Stimulated activated CD4-positive, alpha-beta T cell treated with anti-CD3 and anti-CD28 coated beads, Interleukin-2, amount 100 ng/mL, for 48 hours (primary cell): ENCODE measurements at regions not wholly inside any gene's neighbourhood (a gene's known extent, or its start where the extent isn't known, plus 50 kb on each side); places are given as distances from the start of the nearest gene placed in this dataset.

Source experiments
- DNase-seq, 2 donors: peaks; one replicate each; pipeline ENCODE4 v3.0.0-alpha.2; 2020

GRCh38 chr20:22430154-22430745 is 154.1 kb downstream of the FOXA2 start:
- no peak for DNase-seq

- no peak for DNase-seq
Measured at GRCh38 chr20:22429175-22430153, 154.9 kb downstream of the FOXA2 start.

GRCh38 chr20:22428051-22428450 is 156.3 kb downstream of the FOXA2 start:
- DNase-seq: no peak

- no peak for DNase-seq
Measured at GRCh38 chr20:22426772-22427171, 157.6 kb downstream of the FOXA2 start.

DNA sequence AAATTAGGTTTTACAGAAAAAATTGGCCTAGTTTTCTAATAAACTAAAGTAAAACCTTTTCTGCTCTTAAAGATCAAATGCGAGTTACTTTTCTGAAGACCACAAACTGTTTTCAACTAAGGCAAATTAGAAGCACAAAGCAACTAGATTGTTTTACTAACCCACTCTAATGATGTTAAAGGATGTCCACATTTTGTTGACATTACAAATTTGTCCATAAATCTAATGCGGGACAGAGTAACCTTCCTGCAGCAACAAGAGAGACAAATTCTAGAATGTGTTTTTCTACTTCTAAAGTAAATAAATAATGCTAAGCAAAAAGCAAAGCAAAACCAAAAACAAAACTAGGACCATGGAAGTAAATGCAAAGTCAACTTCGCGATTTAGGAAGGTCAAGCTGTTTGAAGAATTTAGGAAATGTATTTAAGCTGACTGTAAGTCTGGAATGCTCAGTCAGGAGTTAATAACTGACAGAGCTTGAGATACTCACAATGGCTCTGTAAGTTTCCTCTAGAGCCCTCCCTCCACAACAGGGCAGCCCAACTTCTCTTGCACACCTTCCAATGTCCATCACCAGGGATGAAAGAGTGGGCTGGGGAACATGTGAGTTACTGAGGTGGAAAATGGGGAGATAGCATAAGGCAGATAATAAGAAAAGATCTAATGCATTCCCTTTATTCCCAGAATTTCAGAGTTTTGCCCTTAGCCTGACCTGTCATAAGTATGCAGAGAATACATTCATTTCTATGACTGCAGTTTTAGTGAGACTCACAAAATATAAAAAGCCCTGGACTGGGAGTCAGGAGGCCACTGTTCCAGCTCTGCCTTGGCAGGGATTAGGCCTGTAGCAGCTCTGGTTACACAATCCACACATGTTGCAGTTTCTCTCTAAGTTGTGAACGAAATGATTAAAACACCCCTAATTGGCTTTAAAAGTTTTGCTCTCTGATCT is 158.8 kb downstream of the FOXA2 start:
- no peak for DNase-seq

- DNase-seq: no peak
Measured at GRCh38 chr20:22423190-22423832, 161.1 kb downstream of the FOXA2 start.

DNA sequence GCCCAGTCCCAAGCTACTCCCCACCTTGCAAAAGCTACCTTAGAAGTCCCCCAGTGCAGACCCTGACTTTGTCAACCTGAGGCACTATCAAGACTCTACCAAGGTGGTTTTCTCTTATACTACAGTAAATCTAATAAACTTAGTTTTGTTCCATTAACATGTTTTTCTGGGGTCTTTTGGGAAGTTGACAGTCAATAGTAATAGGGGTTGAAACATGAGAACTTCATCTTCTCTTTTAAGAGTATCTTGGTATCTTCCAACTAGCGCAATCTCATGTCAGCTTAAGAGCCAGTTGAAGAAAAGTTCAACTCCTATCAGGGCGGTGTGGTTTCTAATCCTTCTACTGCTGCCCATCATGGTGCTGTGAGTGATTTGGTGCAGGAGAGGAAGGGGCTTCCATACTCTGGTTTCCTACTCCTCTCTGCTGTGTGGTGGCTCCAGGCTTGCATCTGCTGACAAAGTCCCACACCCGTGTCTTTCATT is 164.2 kb downstream of the FOXA2 start:
- no peak for DNase-seq

DNA sequence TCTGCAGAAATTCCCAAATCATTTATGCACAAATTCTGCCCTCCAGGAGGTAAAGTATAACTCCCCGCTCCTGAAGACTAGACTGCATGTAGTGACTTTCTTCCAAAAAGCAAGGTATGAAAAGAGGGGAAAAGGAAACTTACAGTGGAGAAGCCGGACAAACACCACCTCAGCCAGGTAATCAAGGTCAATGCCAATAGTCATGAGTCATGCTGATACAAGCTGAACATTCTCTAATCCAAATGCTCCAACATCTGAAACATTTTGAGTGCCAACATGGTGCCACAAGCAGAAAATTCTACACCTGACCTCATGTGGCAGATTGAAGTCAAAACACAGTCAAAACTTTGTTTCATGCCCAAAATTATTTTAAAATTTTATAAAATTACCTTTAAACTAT is 165.6 kb downstream of the FOXA2 start:
- no peak for DNase-seq

DNA sequence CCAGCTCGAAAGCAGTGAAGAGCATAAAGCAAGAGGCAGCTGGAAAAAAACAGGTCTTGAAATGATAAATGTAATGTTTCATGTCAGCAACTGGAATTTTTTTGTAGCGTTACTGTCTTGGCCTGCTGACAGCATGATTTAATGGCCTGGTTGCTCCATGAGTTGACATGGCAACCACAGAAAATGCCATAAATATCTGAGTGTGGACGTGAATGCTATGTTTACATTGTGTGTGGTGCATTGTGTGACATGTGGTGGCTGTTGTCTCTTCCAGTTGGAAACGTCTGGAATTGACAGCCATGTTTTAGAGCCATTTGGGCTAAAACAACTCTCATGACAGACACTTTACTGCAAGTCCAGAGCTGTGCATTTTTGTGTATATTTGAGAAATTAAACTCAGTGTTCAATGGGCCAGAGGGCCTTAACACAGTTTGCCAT is 170.0 kb downstream of the FOXA2 start:
- DNase-seq: no peak

- DNase-seq: no peak
Measured at GRCh38 chr20:22412977-22413868, 171.1 kb downstream of the FOXA2 start.

GRCh38 chr20:22411627-22412450 is 172.5 kb downstream of the FOXA2 start:
- DNase-seq: no peak

DNA sequence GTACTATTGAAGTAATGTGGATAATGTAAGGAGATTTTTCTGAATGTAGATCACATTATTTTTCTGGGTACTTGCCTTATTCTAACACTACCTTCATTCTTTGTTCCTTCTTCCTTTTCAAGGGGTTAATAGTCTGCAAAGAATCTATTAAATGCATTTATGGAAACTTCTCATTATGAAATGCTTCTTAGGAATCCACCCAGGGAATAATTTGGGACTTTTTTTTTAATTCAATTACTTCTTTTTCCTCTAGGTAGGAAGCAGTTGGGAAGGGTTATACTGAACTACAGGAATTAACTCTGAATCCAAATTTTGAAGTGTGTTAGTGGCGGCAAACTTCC is 173.1 kb downstream of the FOXA2 start:
- DNase-seq: no peak

DNA sequence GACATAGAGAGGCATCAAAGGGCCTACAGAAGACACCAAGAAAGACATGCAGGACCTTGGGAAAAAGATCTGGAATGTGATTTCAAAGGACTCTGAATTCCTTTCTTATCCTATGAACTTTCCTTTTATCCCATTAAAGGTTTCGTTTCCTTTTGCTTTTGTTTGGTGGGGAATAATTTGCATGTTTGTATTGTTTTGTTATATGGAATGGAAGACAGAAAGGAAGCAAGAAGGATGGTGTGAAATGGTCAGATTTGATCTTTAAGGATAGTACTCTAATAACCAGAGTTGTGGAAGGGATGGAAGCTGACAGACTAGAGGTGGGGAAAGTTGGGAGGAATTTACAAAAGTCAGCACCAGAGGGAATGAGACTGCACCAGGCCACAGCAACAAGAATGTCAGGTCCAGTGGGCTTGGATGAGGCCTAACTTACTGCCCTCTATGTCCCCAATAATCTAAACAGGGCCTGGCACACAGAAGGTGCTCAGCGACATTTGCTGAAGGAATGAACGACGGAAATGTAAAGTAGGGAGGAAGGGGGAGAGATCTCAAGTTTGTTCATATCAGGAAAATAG is 173.7 kb downstream of the FOXA2 start:
- DNase-seq: no peak

GRCh38 chr20:22408521-22409402 is 175.6 kb downstream of the FOXA2 start:
- no peak for DNase-seq

- no peak for DNase-seq
Measured at GRCh38 chr20:22407237-22408193, 176.9 kb downstream of the FOXA2 start.

GRCh38 chr20:22404419-22405170 is 179.8 kb downstream of the FOXA2 start:
- no peak for DNase-seq
